ENCODE measurements at regions not wholly inside any gene's neighbourhood (a gene's known extent, or its start where the extent isn't known, plus 50 kb on each side); places are given as distances from the start of the nearest gene placed in this dataset.
A peak's percentile ranks its signal among the peaks of the same experiment; 100 is the strongest.

DNA sequence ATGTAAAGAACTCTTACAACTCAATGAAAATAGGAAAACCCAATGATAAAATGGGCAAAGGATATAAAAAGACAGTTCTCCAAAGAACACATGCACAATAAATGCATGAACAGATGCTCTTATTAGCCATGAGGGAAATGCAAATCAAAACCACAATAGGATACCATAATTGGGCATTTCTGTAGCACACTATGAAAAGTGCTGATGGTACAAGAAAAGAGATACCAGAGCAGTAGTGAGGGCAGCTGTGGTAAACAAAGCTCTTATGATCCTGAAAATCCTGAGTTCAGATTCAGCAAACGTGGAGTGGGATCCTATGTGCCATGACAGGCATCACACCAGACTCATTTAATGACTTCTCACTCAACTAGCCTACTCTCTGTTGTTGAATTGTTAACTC lies 96.7 kb upstream of the SLC25A13 start:
- TF ChIP-seq POLR2AphosphoS5 (IDR thresholded peaks at IDR 0.05; ENCODE audit: borderline replicate concordance, low read depth, low read length) (no peak; the same call in 1 of the 2 replicates), EZH2 (IDR thresholded peaks at IDR 0.05) (no peak), FOXP2 (optimal IDR thresholded peaks at IDR 0.05; ENCODE audit: control extremely low read depth, extremely low read length, insufficient read depth) (peak; percentile 81)

Measured in SK-N-MC (cell line).